RWPE1 (cell line): ENCODE measurements at regions not wholly inside any gene's neighbourhood (a gene's known extent, or its start where the extent isn't known, plus 50 kb on each side); places are given as distances from the start of the nearest gene placed in this dataset.

ENCODE experiments used
- CTCF ChIA-PET: fragments of 350-600 bp; sonication (Branson Sonifier 250); formaldehyde crosslinking; extraction: SDS; loops from one replicate; lab custom pipeline; 2021; lab: Yijun Ruan, JAX
- POLR2A ChIA-PET: fragments of 400-600 bp; formaldehyde crosslinking; extraction: SDS; loops from one replicate; lab custom pipeline; 2020; ENCODE audit warnings: antibody characterized with exemption; ENCODE audit not compliant: low non-redundant PET; lab: Yijun Ruan, JAX
- DNase-seq: peaks from one replicate; pipeline ENCODE4 v3.0.0; 2012; ENCODE audit warnings: low spot score
- H3K27ac ChIP-seq: fragments of 450-650 bp; 2 replicates; pipeline ENCODE4 v1.5.1; 2017
- TF ChIP-seq, protein P1 (sequence below): fragments of 450-650 bp; conservative IDR thresholded peaks from 2 replicates; pipeline ENCODE4 v1.5.1; 2017; ENCODE audit warnings: low read depth, mild to moderate bottlenecking

DNA sequence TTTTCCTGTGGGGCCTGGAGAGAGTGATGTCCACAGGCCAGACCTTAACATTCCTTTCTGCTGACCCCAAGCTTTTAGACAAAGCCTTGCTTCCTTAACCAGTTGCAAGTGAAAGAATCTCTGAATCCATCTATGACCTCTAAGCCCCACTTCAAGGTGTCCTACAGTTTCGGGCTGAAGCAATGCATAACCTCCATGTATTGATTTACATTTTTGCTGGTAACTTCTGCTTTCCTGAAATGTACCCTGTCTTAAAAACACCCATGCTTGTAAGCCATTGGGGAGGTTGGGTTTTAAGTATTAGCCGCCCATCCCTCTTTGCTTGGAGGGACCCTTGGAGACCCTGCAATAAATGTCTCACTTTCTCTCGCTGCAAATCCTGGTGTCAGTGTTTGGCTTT, 190.6 kb downstream of the VRK1 start:
- ChIA-PET POLR2A (no interaction called here), CTCF (no interaction called here)
- no peak for DNase-seq
- TF ChIP-seq, protein P1, sequence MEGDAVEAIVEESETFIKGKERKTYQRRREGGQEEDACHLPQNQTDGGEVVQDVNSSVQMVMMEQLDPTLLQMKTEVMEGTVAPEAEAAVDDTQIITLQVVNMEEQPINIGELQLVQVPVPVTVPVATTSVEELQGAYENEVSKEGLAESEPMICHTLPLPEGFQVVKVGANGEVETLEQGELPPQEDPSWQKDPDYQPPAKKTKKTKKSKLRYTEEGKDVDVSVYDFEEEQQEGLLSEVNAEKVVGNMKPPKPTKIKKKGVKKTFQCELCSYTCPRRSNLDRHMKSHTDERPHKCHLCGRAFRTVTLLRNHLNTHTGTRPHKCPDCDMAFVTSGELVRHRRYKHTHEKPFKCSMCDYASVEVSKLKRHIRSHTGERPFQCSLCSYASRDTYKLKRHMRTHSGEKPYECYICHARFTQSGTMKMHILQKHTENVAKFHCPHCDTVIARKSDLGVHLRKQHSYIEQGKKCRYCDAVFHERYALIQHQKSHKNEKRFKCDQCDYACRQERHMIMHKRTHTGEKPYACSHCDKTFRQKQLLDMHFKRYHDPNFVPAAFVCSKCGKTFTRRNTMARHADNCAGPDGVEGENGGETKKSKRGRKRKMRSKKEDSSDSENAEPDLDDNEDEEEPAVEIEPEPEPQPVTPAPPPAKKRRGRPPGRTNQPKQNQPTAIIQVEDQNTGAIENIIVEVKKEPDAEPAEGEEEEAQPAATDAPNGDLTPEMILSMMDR, result no peak
- no peak overlapping the region for H3K27ac ChIP-seq

DNA sequence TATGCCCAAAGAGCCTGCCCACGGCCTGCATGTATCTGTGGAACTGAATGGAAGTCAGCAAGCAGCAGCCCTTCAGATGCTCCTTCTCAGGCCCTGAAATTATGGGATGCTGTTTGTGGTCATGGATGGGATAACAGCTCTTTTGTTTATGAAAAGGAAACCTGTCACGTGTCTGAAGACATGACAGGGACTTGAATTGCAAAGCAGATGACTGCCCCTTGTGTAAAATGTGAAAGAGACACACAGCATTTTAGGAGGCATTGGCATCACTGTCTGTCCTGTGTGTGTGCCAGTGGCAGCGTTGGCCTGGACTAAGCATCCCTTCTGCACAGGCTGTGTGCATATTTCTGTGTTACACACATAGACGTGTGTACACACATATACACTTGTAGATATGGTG, 192.1 kb downstream of the VRK1 start:
- ChIA-PET POLR2A (no interaction called here), CTCF (interaction anchor here (0.7 kb wide), 2 partner anchors 11 to 12 kb away, joined by 3 read pairs; no protein-coding TSS in a partner anchor)
- no peak for DNase-seq
- TF ChIP-seq, protein P1, result no peak
- H3K27ac ChIP-seq, result no peak overlapping the region

DNA sequence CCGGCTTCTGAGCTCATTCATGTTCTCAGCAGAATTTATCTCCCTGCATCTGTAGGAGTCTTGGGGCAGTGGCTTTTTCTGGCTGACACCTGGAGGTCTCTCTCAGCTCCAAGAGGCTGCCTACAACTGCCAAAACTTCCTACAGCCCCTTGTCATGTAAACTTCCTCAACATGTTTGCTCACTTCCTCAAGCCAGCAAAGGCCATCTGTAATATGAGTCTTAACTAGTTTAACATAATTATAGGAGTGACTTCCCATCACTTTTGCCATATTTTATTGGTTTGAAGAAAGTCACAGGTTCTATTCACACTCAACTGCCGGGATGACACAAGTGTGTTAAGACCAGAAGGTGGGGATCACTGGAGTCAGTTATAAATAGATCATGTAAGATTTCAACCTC, 194.0 kb downstream of the VRK1 start:
- no peak for DNase-seq
- TF ChIP-seq, protein P1, result no peak
- ChIA-PET CTCF (interaction anchor here (0.9 kb wide), 1 partner anchor 250 kb away, joined by 4 read pairs; no protein-coding TSS in a partner anchor), POLR2A (no interaction called here)
- H3K27ac ChIP-seq, result no peak overlapping the region

DNA sequence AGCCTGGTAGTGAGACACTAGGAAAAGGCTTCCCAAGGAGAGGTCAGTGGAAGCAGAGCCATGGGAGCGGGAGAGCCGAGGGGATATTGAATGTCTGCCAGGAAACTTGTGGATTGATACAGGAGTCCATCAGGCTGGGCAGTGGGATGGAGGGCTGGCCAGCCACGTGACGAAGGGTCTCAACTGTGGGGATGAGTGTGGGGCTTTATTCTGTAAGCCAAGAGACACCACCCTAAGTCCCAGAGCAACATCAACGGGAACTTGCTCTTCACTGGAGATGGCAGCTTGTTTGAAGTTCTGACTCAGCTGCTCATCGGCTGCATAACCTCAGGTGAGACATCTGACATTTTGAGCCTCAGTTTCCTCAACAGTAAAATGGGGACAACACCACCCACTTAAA, 197.8 kb downstream of the VRK1 start:
- TF ChIP-seq, protein P1, result no peak
- H3K27ac ChIP-seq, result no peak overlapping the region
- ChIA-PET CTCF (no interaction called here), POLR2A (no interaction called here)
- no peak for DNase-seq

DNA sequence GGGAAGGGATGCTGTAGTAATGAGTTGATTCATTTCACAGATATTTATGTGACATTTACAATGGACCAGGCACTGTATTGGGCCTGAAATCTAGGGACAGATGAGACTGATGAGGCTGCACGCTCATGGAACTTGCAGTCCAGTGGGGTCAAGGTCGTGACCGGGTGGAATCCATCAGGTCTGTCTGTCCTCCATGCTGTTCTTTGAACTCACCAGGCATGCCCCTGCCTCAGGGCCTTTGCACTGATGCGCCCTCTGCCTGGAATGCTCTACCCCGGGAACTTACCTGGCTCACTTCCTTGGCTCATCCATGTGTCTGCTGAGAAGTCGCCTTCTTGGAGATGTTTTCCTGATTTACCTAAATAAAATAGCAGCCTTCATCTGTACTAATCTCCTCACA, 200.1 kb downstream of the VRK1 start:
- POLR2A ChIA-PET, result no interaction called here
- no peak overlapping the region for H3K27ac ChIP-seq
- CTCF ChIA-PET, result no interaction called here
- TF ChIP-seq, protein P1, result no peak
- no peak for DNase-seq

DNA sequence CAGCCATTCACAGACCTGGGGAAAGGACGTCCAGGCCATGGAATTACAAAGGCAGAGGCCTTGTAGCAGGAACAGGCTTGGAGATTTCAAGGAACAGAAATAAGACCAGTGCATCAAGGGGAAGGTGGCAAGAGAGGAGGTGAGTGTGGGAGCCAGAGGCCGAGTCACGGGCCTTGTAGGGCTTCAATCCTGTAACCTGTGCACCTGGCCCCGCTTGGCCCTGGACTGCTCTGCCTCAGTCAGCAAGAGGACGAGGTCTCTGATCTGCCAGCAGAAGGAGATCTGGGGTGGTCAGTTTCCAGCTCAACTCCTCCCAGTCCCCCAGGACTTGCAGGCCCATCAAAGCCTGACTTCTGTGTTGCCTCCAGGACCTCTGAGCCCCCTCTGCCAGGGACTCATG, 200.8 kb downstream of the VRK1 start:
- ChIA-PET POLR2A (no interaction called here), CTCF (no interaction called here)
- TF ChIP-seq, protein P1, result no peak
- H3K27ac ChIP-seq, result no peak overlapping the region
- no peak for DNase-seq
